WI38 (cell line): ENCODE measurements at regions not wholly inside any gene's neighbourhood (a gene's known extent, or its start where the extent isn't known, plus 50 kb on each side); places are given as distances from the start of the nearest gene placed in this dataset.

Experiments
- H3K4me3 ChIP-seq: 2 replicates; pipeline ENCODE4 v1.5.1; 2011; ENCODE audit warnings: low read depth, mild to moderate bottlenecking, control low read depth, low read length
- TF ChIP-seq, protein P1 (sequence below): IDR thresholded peaks from 2 replicates; pipeline ENCODE4 v1.5.1; 2012; ENCODE audit warnings: low read depth, mild to moderate bottlenecking, control low read depth, low read length

DNA sequence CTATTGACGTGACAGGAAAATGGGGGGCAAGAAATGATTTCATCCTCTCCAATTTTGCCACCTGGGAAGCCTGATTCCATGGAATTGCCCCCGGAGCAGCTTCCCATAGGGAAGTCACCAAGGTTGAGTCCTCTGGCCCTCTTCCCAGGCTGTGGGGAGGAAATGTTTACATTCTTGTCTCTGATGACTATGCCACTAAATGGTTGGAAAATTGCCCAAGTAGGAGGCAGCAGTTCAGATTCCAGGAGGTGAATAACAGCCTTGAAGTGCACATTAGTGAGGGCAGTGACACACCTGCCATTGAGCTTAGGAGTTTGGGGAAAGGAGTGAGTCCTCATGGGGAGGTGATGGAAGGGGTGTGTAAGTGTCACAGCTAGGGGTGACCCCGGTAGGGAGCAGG is 449.2 kb upstream of the DCC start:
- no peak overlapping the region for H3K4me3 ChIP-seq
- TF ChIP-seq, protein P1, sequence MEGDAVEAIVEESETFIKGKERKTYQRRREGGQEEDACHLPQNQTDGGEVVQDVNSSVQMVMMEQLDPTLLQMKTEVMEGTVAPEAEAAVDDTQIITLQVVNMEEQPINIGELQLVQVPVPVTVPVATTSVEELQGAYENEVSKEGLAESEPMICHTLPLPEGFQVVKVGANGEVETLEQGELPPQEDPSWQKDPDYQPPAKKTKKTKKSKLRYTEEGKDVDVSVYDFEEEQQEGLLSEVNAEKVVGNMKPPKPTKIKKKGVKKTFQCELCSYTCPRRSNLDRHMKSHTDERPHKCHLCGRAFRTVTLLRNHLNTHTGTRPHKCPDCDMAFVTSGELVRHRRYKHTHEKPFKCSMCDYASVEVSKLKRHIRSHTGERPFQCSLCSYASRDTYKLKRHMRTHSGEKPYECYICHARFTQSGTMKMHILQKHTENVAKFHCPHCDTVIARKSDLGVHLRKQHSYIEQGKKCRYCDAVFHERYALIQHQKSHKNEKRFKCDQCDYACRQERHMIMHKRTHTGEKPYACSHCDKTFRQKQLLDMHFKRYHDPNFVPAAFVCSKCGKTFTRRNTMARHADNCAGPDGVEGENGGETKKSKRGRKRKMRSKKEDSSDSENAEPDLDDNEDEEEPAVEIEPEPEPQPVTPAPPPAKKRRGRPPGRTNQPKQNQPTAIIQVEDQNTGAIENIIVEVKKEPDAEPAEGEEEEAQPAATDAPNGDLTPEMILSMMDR, result no peak

DNA sequence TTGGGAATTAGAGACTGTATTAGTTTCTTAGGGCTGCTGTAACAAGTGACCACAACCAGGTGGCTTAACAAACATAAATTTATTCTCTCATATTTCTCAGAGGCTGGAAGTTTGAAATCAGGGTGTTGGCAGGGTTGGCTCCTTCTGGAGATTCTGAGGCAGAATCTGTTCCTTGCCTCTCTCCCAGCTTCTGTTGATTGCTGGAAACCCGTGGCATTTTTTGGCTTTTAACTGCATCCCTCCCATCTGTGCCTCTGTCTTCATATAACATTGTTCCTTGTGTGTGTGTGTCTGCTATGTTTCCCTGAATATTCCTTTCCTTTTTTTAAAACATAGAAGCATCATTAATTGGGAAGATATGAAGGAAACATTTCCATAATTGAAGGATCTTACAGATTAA is 448.1 kb upstream of the DCC start:
- H3K4me3 ChIP-seq, result no peak overlapping the region
- TF ChIP-seq, protein P1, result no peak

DNA sequence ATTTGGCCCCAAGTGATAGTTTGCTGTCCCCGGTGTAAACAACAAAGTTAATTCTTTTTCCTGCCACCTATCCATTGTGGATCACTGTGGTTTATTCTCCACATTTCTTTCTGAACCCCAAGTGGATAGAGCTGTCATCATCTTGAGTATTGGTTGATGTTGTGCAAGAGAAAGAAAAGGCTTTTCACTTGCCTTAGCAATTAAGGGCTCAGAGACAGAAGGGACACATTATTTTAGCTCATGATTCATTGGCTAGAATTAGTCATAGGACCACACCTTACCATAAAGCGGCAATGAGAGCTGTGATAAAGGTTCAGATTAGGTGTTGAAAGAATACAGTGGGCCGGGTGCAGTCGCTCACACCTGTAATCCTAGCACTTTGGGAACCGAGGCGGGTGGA is 442.1 kb upstream of the DCC start:
- TF ChIP-seq, protein P1, result no peak
- H3K4me3 ChIP-seq, result no peak overlapping the region

GRCh38 chr18:51907687-51908597 is 432.1 kb upstream of the DCC start:
- H3K4me3 ChIP-seq, result no peak overlapping the region
- TF ChIP-seq, protein P1, result no peak

GRCh38 chr18:51908598-51908944 is 431.4 kb upstream of the DCC start:
- TF ChIP-seq, protein P1, result no peak

DNA sequence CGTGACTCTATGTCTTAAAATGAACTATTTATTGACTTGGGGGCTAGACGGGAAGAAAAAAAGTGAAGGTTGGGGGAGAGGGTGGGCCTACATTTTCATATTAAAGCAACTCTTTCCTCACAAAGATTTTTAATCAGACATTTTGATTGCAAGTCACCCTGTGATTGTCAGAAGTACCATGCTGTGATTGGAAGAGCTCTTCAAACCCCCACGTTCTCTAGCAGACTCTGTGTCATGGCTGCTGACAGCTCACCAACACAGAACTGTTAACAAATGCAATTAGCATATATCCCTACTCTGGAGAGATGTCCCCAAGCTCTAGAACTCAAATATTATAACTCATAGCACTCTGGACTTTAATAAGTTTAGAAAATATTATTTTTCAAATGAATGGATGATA is 428.4 kb upstream of the DCC start:
- TF ChIP-seq, protein P1, result no peak

More at GRCh38 chr18:51908598-51908944, 431.4 kb upstream of the DCC start:
- H3K4me3 ChIP-seq, result no peak overlapping the region

GRCh38 chr18:51912381-51912780 is 427.6 kb upstream of the DCC start:
- H3K4me3 ChIP-seq, result no peak overlapping the region
- TF ChIP-seq, protein P1, result no peak

More for the DNA sequence above, 428.4 kb upstream of the DCC start:
- no peak overlapping the region for H3K4me3 ChIP-seq
